ENCODE measurements at regions not wholly inside any gene's neighbourhood (a gene's known extent, or its start where the extent isn't known, plus 50 kb on each side); places are given as distances from the start of the nearest gene placed in this dataset.

DNA sequence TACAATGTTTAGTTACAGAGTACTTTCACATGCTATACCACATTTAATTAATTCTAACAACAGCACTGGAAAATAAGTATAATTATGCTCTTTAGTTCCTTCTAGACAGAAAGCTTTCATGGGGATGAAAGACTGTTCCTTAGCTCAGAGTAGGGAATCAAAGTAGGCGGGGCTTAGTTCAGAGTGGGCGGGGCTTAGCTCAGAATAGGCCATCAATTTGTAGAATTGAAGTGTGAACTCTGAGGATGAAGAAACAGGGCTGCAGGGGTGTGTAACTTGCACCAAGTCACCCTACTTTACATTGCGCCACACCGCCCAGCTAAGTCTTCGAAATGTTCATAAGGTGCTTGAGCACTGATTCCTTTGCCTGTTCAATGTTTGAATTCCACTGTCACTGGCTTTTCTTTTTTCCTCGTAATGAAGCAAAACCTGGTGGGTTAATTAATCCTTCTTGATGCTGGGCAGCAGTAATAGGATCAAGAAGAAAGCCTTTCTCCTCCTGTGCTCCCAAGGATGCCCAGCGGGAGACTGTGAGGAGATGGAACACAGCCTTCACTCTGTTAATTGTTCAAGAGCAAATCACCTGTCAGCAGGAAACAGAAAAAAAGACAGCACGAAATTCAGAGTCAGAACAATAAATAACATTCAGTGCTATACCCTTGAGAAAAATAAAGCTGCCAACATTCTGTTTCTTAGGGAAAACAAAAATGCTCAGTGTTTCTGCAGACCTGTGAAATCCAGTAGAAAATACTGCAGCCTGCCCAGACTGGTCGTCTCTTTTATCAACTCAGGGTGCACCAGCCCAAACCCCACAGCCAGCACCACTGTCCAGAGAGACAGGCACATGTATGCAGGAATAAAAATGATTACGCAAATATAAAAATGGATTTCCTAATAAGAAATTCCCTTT, 66.5 kb upstream of the CAMK1G start:
- Mint-ChIP-seq H3K4me1 (ENCODE audit: low read depth) (no peaks in the 10 kb centered on the region), H3K36me3 (ENCODE audit: low read depth) (no peaks in the 10 kb centered on the region), H3K4me3 (no peak overlapping the region), H3K27ac (no peak overlapping the region), H3K27me3 (ENCODE audit: low read depth) (peaks cover 22% of the 10 kb centered on the region), H3K9me3 (no peaks in the 10 kb centered on the region)

DNA sequence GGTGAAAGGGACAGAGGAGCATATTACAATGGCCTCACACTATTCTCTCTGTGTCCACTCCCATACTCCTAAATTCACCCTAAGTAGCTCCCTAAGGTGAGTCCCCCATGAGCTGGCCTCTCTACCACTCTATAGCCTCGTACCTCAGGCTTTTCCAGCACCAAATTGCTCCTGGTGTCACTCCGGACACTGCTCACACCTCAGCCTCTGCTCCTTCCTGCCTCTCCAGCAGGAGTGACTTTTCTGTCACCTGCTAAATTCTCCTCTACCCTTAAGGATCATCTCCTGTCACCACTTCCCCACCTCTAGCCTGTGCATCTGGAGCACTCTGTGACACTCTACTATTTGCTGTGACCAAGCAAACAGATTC, 65.8 kb upstream of the CAMK1G start:
- Mint-ChIP-seq H3K4me1 (ENCODE audit: low read depth) (no peaks in the 10 kb centered on the region), H3K36me3 (ENCODE audit: low read depth) (no peaks in the 10 kb centered on the region), H3K27me3 (ENCODE audit: low read depth) (peaks cover 26% of the 10 kb centered on the region), H3K9me3 (no peaks in the 10 kb centered on the region), H3K27ac (no peak overlapping the region), H3K4me3 (no peak overlapping the region)

DNA sequence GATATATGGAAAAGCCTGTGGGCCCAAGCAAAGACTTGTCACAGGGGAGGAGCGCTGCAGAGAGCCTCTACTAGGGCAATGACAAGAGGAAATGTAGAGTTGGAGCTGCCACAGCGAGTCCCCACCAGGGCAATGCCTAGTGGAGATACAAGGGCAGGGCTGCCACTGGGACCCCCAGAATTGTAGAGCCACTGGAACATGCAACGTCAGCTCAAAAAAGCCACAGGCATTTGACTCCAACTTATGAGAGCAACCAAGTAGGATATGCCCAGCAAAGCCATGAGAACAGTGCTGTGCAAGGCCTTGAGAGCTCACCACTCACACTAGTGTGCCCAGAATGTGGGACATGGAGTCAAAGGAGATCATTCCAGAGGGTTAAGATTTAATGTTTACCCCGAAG, 63.7 kb upstream of the CAMK1G start:
- peaks cover 32% of the 10 kb centered on the region for H3K27me3 Mint-ChIP-seq (ENCODE audit: low read depth)
- no peak overlapping the region for H3K4me3 Mint-ChIP-seq
- no peaks in the 10 kb centered on the region for H3K9me3 Mint-ChIP-seq
- no peaks in the 10 kb centered on the region for H3K36me3 Mint-ChIP-seq (ENCODE audit: low read depth)
- no peaks in the 10 kb centered on the region for H3K4me1 Mint-ChIP-seq (ENCODE audit: low read depth)
- H3K27ac Mint-ChIP-seq, result no peak overlapping the region

DNA sequence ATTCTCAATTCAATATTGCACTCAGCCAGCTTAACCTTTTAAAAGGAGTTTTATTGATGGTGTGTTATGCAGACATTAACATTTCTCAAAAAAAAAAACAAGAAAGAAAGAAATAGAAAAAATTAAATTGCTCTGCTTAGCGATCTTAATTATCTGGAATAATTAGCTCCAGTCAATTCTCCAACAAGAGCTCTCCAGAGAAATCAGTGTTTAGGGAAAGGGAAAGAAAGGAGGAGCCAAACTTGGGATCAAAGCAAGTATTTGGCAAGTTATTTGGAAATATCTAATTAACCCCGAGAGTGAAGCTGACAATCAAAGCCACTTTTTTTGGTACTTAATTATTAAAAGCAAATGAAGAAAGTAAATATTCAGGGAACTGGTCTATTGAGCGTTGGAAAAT, 60.7 kb upstream of the CAMK1G start:
- H3K27ac Mint-ChIP-seq, result no peak overlapping the region
- H3K9me3 Mint-ChIP-seq, result no peaks in the 10 kb centered on the region
- H3K4me3 Mint-ChIP-seq, result no peak overlapping the region
- H3K4me1 Mint-ChIP-seq (ENCODE audit: low read depth), result no peaks in the 10 kb centered on the region
- no peaks in the 10 kb centered on the region for H3K36me3 Mint-ChIP-seq (ENCODE audit: low read depth)
- H3K27me3 Mint-ChIP-seq (ENCODE audit: low read depth), result peaks cover 27% of the 10 kb centered on the region

DNA sequence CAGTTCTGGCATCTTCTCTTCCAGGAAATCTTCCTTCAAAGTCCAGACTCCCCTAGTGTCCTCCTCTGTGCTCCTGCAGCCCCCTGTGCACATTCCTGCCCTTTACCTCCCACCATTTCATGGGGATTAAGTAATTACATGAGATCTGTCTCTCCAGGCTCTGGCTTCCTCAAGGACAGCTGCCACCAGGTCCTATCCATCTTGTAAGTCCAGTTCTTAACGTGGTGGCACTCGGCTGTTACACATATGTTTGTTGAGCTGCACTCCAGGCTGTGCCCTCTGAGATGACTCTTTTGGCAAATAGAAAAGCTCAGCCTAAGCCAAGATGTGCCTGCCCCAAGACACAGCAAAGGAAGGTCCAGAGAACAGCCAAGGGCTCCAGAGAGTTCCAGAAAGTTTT, 57.4 kb upstream of the CAMK1G start:
- peaks cover 35% of the 10 kb centered on the region for H3K27me3 Mint-ChIP-seq (ENCODE audit: low read depth)
- H3K4me3 Mint-ChIP-seq, result no peak overlapping the region
- H3K9me3 Mint-ChIP-seq, result no peaks in the 10 kb centered on the region
- no peaks in the 10 kb centered on the region for H3K4me1 Mint-ChIP-seq (ENCODE audit: low read depth)
- H3K27ac Mint-ChIP-seq, result no peak overlapping the region
- no peaks in the 10 kb centered on the region for H3K36me3 Mint-ChIP-seq (ENCODE audit: low read depth)

DNA sequence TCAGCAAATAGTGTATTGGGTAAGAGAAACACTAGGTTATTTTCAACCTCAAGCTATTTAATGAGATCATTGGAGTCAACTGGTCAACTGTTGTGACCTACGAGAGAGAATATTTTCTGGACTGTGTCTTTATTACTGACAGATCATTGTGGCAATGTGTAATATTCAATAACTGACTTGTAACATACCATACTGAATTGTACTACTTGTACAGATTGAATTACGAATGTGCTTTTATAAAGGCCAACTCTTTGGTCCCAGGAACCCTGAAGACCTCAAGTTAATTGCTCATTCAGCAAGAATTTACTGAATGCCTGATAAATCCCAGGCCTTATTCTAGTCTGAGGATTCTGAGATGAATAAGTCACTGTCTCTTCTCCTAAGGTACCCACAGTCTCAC, 56.1 kb upstream of the CAMK1G start:
- Mint-ChIP-seq H3K36me3 (ENCODE audit: low read depth) (no peaks in the 10 kb centered on the region), H3K9me3 (no peaks in the 10 kb centered on the region), H3K27me3 (ENCODE audit: low read depth) (peaks cover 38% of the 10 kb centered on the region), H3K4me1 (ENCODE audit: low read depth) (no peaks in the 10 kb centered on the region), H3K4me3 (no peak overlapping the region), H3K27ac (no peak overlapping the region)

DNA sequence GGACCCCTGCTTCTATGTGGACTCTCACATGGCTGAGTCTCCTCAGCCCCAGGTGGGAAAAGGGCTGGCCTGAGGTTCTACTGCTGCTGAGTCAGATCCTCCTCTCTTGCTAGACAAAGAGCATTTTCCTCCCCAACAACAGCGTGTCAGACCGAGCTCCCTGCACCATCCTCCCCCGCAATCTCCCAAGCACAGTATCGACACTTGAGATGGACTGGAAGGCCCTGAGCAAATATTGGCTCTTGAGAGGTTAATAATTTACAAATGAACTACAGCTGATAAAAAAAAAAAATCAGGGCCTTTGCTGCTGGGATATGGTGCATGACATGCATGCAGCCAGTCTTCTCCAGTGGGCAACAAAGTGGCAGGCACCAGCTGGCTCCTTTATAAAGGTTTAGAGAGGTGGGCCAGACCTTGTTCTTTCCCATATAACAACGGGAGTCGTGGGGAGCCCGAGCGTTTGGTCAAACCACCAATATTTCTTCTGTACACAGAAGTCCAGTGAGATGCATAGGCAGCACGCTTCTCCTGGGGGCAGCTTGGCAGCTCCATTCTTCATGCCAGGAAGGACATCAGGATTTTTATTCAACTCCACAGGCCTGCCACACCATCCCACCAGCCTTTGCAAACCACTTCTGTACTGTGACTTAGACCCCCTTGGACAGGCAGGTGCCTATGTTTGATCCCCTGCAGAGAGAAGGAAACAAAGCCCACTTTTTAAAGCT, 55.4 kb upstream of the CAMK1G start:
- Mint-ChIP-seq H3K36me3 (ENCODE audit: low read depth) (no peaks in the 10 kb centered on the region), H3K27ac (no peak overlapping the region), H3K9me3 (no peaks in the 10 kb centered on the region), H3K4me1 (ENCODE audit: low read depth) (no peaks in the 10 kb centered on the region), H3K4me3 (no peak overlapping the region), H3K27me3 (ENCODE audit: low read depth) (peaks cover 40% of the 10 kb centered on the region)

DNA sequence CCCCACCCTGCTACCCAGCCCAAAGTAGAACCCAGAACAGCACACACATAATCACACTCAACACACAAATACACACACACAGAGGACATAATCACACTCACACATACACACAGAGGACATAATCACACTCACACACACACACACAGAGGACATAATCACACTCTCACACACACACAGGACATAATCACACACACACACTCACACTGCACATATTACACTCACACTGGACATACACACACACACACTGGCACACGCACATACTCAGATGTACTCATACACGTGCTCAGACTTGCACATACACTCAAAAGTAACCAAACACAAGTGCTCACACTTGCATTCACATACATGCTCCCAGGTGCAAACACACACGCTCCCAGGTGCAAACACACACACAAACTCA, 54.3 kb upstream of the CAMK1G start:
- Mint-ChIP-seq H3K9me3 (no peaks in the 10 kb centered on the region), H3K4me1 (ENCODE audit: low read depth) (no peaks in the 10 kb centered on the region), H3K27ac (no peak overlapping the region), H3K27me3 (ENCODE audit: low read depth) (peaks cover 37% of the 10 kb centered on the region), H3K36me3 (ENCODE audit: low read depth) (no peaks in the 10 kb centered on the region), H3K4me3 (no peak overlapping the region)

DNA sequence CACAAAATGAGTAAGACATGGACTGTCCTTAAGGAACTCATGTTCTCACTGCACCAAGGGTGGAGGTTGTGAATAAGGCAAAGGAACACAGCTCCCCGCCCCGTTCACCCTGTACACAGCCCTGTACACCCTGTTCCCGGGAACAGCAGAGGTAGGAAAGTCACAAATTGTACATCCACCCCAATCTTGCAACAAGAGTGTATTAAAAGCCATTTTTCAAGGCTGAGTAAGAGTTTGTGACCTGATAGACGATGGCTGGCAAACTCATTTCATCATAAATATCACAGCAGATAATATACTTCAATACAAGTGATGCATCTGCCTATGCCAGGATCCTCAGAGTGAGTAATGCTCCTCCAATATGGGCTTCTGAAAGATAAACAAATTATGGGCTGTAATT, 52.5 kb upstream of the CAMK1G start:
- Mint-ChIP-seq H3K4me3 (no peak overlapping the region), H3K27ac (no peak overlapping the region), H3K9me3 (no peaks in the 10 kb centered on the region), H3K36me3 (ENCODE audit: low read depth) (no peaks in the 10 kb centered on the region), H3K27me3 (ENCODE audit: low read depth) (peaks cover 34% of the 10 kb centered on the region), H3K4me1 (ENCODE audit: low read depth) (no peaks in the 10 kb centered on the region)

DNA sequence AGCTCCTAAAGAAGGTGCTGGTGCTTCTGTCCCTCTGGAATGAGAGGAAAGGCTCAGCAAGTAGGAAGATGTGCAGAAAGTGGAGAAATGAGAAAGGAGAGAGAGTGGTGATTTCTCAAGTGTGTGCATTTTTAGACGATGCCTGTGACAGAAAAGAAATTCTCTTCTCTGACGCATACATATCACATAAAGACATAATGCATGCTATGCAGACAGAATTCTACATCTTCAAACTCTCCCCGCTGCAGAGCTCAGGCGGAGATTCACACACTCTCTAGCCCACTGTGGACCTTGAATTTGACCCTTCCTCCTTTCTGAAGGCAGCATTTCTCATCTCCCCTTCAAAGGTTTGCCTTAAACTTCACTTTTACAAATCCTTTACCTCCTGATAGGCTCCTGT, 52.0 kb upstream of the CAMK1G start:
- Mint-ChIP-seq H3K4me1 (ENCODE audit: low read depth) (no peaks in the 10 kb centered on the region), H3K4me3 (no peak overlapping the region), H3K27ac (no peak overlapping the region), H3K9me3 (no peaks in the 10 kb centered on the region), H3K36me3 (ENCODE audit: low read depth) (no peaks in the 10 kb centered on the region), H3K27me3 (ENCODE audit: low read depth) (peaks cover 35% of the 10 kb centered on the region)

All from T-helper 1 cell treated with Interleukin-12 subunit alpha and Interleukin-12 subunit beta and Interleukin-4 antibody, amounts not matched to agents 30 μg/mL and 1 μg/mL, for 36 hours (primary cell).